ENCODE measurements at regions not wholly inside any gene's neighbourhood (a gene's known extent, or its start where the extent isn't known, plus 50 kb on each side); places are given as distances from the start of the nearest gene placed in this dataset.

DNA sequence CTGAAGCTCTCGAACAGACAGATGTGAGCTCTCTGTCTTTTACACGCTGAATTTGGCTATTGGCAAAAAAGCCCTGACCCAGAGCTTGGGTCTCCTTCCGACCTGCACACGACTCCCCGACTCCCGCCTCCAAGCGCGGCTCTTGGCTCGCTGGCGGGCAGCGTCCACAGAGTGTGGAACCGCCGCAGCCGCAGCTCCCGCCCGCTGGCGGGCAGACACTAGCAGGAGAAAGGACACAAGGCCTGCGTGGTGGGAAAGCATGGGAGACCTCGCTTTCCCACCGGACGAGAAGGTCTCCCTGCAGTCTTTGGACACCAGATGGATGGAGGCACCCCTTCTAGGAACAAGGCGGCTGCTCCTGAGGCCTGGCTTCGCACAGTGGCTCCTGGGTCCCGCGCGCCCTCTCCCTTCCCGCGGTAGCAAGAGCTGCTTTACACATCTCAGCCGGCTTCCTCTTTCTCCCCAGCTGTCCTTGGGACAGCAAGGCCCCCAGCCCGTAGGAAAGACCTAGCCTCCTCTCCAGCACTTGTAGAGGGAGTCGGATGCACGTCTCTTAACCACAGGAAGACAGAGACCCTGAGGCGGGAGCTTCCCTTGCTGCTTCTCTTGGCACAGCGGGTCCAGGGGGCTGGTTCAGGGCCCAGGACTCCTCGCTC, 92.1 kb downstream of the PRKAB2 start (continued):
- TF ChIP-seq, protein P1, sequence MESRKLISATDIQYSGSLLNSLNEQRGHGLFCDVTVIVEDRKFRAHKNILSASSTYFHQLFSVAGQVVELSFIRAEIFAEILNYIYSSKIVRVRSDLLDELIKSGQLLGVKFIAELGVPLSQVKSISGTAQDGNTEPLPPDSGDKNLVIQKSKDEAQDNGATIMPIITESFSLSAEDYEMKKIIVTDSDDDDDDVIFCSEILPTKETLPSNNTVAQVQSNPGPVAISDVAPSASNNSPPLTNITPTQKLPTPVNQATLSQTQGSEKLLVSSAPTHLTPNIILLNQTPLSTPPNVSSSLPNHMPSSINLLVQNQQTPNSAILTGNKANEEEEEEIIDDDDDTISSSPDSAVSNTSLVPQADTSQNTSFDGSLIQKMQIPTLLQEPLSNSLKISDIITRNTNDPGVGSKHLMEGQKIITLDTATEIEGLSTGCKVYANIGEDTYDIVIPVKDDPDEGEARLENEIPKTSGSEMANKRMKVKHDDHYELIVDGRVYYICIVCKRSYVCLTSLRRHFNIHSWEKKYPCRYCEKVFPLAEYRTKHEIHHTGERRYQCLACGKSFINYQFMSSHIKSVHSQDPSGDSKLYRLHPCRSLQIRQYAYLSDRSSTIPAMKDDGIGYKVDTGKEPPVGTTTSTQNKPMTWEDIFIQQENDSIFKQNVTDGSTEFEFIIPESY (IDR thresholded peaks at IDR 0.05; ENCODE audit: extremely low read depth, insufficient replicate concordance, low read length), result no peak
- TF ChIP-seq CEBPB (IDR thresholded peaks at IDR 0.05; ENCODE audit: low read depth), result no peak

GRCh38 chr1:147079400-147080005, 92.8 kb downstream of the PRKAB2 start:
- no TSS peak for BruUV-seq (replicated peaks)
- POLR2A ChIA-PET, result no interaction called here
- H3K4me2 ChIP-seq (ENCODE audit: low read length), result no peak overlapping the region

More at GRCh38 chr1:147079400-147080005, 92.8 kb downstream of the PRKAB2 start:
- no peak for DNase-seq (ENCODE audit: low read depth, low spot score)
- CTCF ChIA-PET, result no interaction called here
- intact Hi-C loops (cut with micrococcal nuclease), result no loop called here
- no peak overlapping the region for H2AFZ ChIP-seq (ENCODE audit: low read depth, low read length, poor library complexity, severe bottlenecking)
- H3K79me2 ChIP-seq (ENCODE audit: insufficient read depth, low read length), result no peaks in the 10 kb centered on the region
- ATAC-seq, result no peak
- H3K27ac ChIP-seq (ENCODE audit: low read depth, low read length), result no peak overlapping the region
- no peaks in the 10 kb centered on the region for H3K9me3 ChIP-seq (ENCODE audit: control insufficient read depth in 1 of 2, insufficient read depth in 1 of 2, low read depth in 1 of 2, low read length in 2 of 2)
- no peaks in the 10 kb centered on the region for H3K36me3 ChIP-seq (ENCODE audit: control insufficient read depth in 1 of 2, insufficient read depth in 2 of 2, low read length in 2 of 2)
- H3K27me3 ChIP-seq (ENCODE audit: insufficient read depth, low read length), result peaks cover 14% of the 10 kb centered on the region; the same call in 1 of the 2 replicates
- no peak overlapping the region for H3K9ac ChIP-seq (ENCODE audit: low read length)
- H4K20me1 ChIP-seq (ENCODE audit: insufficient read depth), result no peaks in the 10 kb centered on the region
- H3K9me2 ChIP-seq (ENCODE audit: insufficient read depth), result no peaks in the 10 kb centered on the region
- RAD21 ChIA-PET (ENCODE audit: low non-redundant PET in 1 of 2, low total read pairs in 2 of 2, uncharacterized antibody in 2 of 2, unreplicated experiment in 2 of 2), result no interaction called here
- TF ChIP-seq JUND (IDR thresholded peaks at IDR 0.05), result no peak
- TF ChIP-seq ATF3 (IDR thresholded peaks at IDR 0.05), result no peak
- no peak for TF ChIP-seq SP1 (IDR thresholded peaks at IDR 0.05; ENCODE audit: low read depth)
- TF ChIP-seq FOSL1 (IDR thresholded peaks at IDR 0.05; ENCODE audit: low read depth), result no peak
- TF ChIP-seq, protein P2, sequence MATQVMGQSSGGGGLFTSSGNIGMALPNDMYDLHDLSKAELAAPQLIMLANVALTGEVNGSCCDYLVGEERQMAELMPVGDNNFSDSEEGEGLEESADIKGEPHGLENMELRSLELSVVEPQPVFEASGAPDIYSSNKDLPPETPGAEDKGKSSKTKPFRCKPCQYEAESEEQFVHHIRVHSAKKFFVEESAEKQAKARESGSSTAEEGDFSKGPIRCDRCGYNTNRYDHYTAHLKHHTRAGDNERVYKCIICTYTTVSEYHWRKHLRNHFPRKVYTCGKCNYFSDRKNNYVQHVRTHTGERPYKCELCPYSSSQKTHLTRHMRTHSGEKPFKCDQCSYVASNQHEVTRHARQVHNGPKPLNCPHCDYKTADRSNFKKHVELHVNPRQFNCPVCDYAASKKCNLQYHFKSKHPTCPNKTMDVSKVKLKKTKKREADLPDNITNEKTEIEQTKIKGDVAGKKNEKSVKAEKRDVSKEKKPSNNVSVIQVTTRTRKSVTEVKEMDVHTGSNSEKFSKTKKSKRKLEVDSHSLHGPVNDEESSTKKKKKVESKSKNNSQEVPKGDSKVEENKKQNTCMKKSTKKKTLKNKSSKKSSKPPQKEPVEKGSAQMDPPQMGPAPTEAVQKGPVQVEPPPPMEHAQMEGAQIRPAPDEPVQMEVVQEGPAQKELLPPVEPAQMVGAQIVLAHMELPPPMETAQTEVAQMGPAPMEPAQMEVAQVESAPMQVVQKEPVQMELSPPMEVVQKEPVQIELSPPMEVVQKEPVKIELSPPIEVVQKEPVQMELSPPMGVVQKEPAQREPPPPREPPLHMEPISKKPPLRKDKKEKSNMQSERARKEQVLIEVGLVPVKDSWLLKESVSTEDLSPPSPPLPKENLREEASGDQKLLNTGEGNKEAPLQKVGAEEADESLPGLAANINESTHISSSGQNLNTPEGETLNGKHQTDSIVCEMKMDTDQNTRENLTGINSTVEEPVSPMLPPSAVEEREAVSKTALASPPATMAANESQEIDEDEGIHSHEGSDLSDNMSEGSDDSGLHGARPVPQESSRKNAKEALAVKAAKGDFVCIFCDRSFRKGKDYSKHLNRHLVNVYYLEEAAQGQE (IDR thresholded peaks at IDR 0.05; ENCODE audit: low read depth), result no peak
- TF ChIP-seq EZH2 (IDR thresholded peaks at IDR 0.05), result no peak
- TF ChIP-seq, protein P1 (IDR thresholded peaks at IDR 0.05; ENCODE audit: extremely low read depth, insufficient replicate concordance, low read length), result no peak
- TF ChIP-seq ZNF274 (IDR thresholded peaks at IDR 0.05; ENCODE audit: low read depth, low read length), result no peak
- no peak for TF ChIP-seq YY1 (IDR thresholded peaks at IDR 0.05; ENCODE audit: extremely low read depth, insufficient replicate concordance, low read depth, low read length)
- TF ChIP-seq ZFX (IDR thresholded peaks at IDR 0.05), result no peak
- no peak for TF ChIP-seq CBX3 (IDR thresholded peaks at IDR 0.05; ENCODE audit: low read depth)
- TF ChIP-seq POLR2AphosphoS5 (IDR thresholded peaks at IDR 0.05; ENCODE audit: low read depth, low read length), result no peak
- TF ChIP-seq CEBPB (IDR thresholded peaks at IDR 0.05; ENCODE audit: low read depth), result no peak
- H3K4me1 ChIP-seq (ENCODE audit: control insufficient read depth in 1 of 2, insufficient read depth in 2 of 2, low read length in 2 of 2), result no peaks in the 10 kb centered on the region
- no peak overlapping the region for H3K4me3 ChIP-seq (replicated peaks in 1 of 2; ENCODE audit: low read depth in 1 of 2, low read length in 2 of 2)
